ENCODE measurements at regions not wholly inside any gene's neighbourhood (a gene's known extent, or its start where the extent isn't known, plus 50 kb on each side); places are given as distances from the start of the nearest gene placed in this dataset.

GRCh38 chr5:106415541-106415940 lies 1255.2 kb downstream of the EFNA5 start:
- Histone ChIP-seq H3K9me2 (replicated peaks; ENCODE audit: insufficient read depth) (no peaks in the 10 kb centered on the region), H3K27ac (no peak overlapping the region), H4K20me1 (ENCODE audit: insufficient read depth, poor library complexity, severe bottlenecking) (no peaks in the 10 kb centered on the region), H3K4me2 (no peak overlapping the region), H3K36me3 (replicated peaks; ENCODE audit: insufficient read depth, low read depth) (no peaks in the 10 kb centered on the region), H3K27me3 (no peaks in the 10 kb centered on the region), H3K4me3 (no peak overlapping the region), H3K4me1 (ENCODE audit: insufficient read depth) (no peaks in the 10 kb centered on the region), H3K9me3 (ENCODE audit: low read depth) (no peaks in the 10 kb centered on the region), H2AFZ (no peak overlapping the region), H3K79me2 (no peaks in the 10 kb centered on the region)
- WGBS (ENCODE audit: low lambda C conversion rate, missing lambda C conversion rate): 62% methylated on average over 4 of the region's 4 CpGs
- peak; percentile 18 for DNase-seq (ENCODE audit: low spot score)
- no peak for TF ChIP-seq EZH2 (IDR thresholded peaks at IDR 0.05; ENCODE audit: borderline replicate concordance)
- no peak for TF ChIP-seq CTCF (IDR thresholded peaks at IDR 0.05; ENCODE audit: poor library complexity)
- no peak for TF ChIP-seq EZH2phosphoT487 (IDR thresholded peaks at IDR 0.05; ENCODE audit: low read depth, severe bottlenecking, unreplicated experiment)

DNA sequence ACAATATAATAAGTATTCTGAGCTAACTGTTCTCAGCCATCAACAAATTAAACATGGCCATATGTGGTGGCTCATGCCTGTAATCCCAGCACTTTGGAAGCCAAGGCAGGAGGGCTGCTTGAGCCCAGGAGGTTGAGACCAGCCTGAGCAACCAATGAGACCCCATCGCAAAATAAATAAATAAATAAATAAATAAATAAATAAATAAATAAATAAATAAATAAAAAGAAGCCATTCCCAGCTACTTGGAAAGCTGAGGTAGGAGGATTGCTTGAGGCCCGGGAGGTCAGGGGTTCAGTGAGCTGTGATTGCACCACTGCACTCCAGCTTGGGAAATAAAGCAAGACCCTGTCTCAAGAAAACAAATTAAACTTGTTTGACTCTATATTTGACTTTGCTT lies 1256.4 kb downstream of the EFNA5 start:
- TF ChIP-seq CTCF (IDR thresholded peaks at IDR 0.05; ENCODE audit: poor library complexity) (no peak), EZH2phosphoT487 (IDR thresholded peaks at IDR 0.05; ENCODE audit: low read depth, severe bottlenecking, unreplicated experiment) (no peak), EZH2 (IDR thresholded peaks at IDR 0.05; ENCODE audit: borderline replicate concordance) (no peak)
- no peak overlapping the region for H3K4me2 ChIP-seq
- no peaks in the 10 kb centered on the region for H3K9me3 ChIP-seq (ENCODE audit: low read depth)
- 91% methylated on average over 2 of the region's 2 CpGs for WGBS (ENCODE audit: low lambda C conversion rate, missing lambda C conversion rate)
- H3K9me2 ChIP-seq (replicated peaks; ENCODE audit: insufficient read depth): no peaks in the 10 kb centered on the region
- H3K79me2 ChIP-seq: no peaks in the 10 kb centered on the region
- H3K4me3 ChIP-seq: no peak overlapping the region
- no peaks in the 10 kb centered on the region for H4K20me1 ChIP-seq (ENCODE audit: insufficient read depth, poor library complexity, severe bottlenecking)
- no peak overlapping the region for H2AFZ ChIP-seq
- H3K4me1 ChIP-seq (ENCODE audit: insufficient read depth): no peaks in the 10 kb centered on the region
- DNase-seq (ENCODE audit: low spot score): no peak
- no peak overlapping the region for H3K27ac ChIP-seq
- H3K36me3 ChIP-seq (replicated peaks; ENCODE audit: insufficient read depth, low read depth): no peaks in the 10 kb centered on the region
- no peaks in the 10 kb centered on the region for H3K27me3 ChIP-seq

DNA sequence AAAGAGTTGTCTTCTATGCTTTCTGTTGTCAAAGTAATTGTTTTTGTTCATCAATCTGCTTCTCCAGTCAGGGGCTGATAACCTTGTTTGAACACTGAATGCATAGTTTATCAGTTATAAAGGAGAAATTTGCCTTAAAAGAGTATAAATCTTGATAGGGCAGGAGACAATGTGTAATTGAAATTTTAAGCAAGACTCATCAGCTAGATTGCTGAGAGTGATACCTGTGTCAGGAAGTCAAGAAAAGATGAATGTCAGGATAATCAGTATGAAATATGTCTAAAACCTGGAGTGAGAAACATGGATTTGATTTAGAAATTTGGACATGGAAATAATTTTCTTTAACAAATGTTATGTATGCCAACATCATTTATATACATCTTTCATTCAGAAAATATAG lies 1258.1 kb downstream of the EFNA5 start:
- H3K9me2 ChIP-seq (replicated peaks; ENCODE audit: insufficient read depth): no peaks in the 10 kb centered on the region
- H3K4me3 ChIP-seq: no peak overlapping the region
- H3K4me2 ChIP-seq: no peak overlapping the region
- TF ChIP-seq EZH2phosphoT487 (IDR thresholded peaks at IDR 0.05; ENCODE audit: low read depth, severe bottlenecking, unreplicated experiment) (no peak), CTCF (IDR thresholded peaks at IDR 0.05; ENCODE audit: poor library complexity) (no peak), EZH2 (IDR thresholded peaks at IDR 0.05; ENCODE audit: borderline replicate concordance) (no peak)
- H2AFZ ChIP-seq: no peak overlapping the region
- no peak overlapping the region for H3K27ac ChIP-seq
- H3K9me3 ChIP-seq (ENCODE audit: low read depth): no peaks in the 10 kb centered on the region
- DNase-seq (ENCODE audit: low spot score): no peak
- H4K20me1 ChIP-seq (ENCODE audit: insufficient read depth, poor library complexity, severe bottlenecking): no peaks in the 10 kb centered on the region
- no peaks in the 10 kb centered on the region for H3K36me3 ChIP-seq (replicated peaks; ENCODE audit: insufficient read depth, low read depth)
- H3K4me1 ChIP-seq (ENCODE audit: insufficient read depth): no peaks in the 10 kb centered on the region
- H3K27me3 ChIP-seq: no peaks in the 10 kb centered on the region
- no peaks in the 10 kb centered on the region for H3K79me2 ChIP-seq

GRCh38 chr5:106408570-106408969 lies 1262.2 kb downstream of the EFNA5 start:
- no peak overlapping the region for H3K4me3 ChIP-seq
- WGBS (ENCODE audit: low lambda C conversion rate, missing lambda C conversion rate): 76% methylated on average over 2 of the region's 2 CpGs
- no peaks in the 10 kb centered on the region for H3K4me1 ChIP-seq (ENCODE audit: insufficient read depth)
- H3K9me3 ChIP-seq (ENCODE audit: low read depth): no peaks in the 10 kb centered on the region
- H3K9me2 ChIP-seq (replicated peaks; ENCODE audit: insufficient read depth): no peaks in the 10 kb centered on the region
- no peak overlapping the region for H3K27ac ChIP-seq
- no peak overlapping the region for H2AFZ ChIP-seq
- H4K20me1 ChIP-seq (ENCODE audit: insufficient read depth, poor library complexity, severe bottlenecking): no peaks in the 10 kb centered on the region
- TF ChIP-seq EZH2phosphoT487 (IDR thresholded peaks at IDR 0.05; ENCODE audit: low read depth, severe bottlenecking, unreplicated experiment) (no peak), EZH2 (IDR thresholded peaks at IDR 0.05; ENCODE audit: borderline replicate concordance) (no peak), CTCF (IDR thresholded peaks at IDR 0.05; ENCODE audit: poor library complexity) (no peak)
- H3K79me2 ChIP-seq: no peaks in the 10 kb centered on the region
- no peak for DNase-seq (ENCODE audit: low spot score)
- no peaks in the 10 kb centered on the region for H3K27me3 ChIP-seq
- H3K4me2 ChIP-seq: no peak overlapping the region
- no peaks in the 10 kb centered on the region for H3K36me3 ChIP-seq (replicated peaks; ENCODE audit: insufficient read depth, low read depth)
